Neural cell (in vitro differentiated cells): ENCODE measurements at regions not wholly inside any gene's neighbourhood (a gene's known extent, or its start where the extent isn't known, plus 50 kb on each side); places are given as distances from the start of the nearest gene placed in this dataset.

Experiments used
- H2AFZ ChIP-seq: fragments of 200-600, 300-800 bp; sonication (generic), shearing (Covaris generic); 2 replicates; pipeline ENCODE4 v1.6.0; 2014; ENCODE audit warnings: low read depth, mild to moderate bottlenecking, antibody characterized with exemption, low read length, moderate library complexity
- H3F3A ChIP-seq: fragments of 200-600 bp; shearing (Covaris generic); 2 replicates; pipeline ENCODE4 v1.6.1; 2016; ENCODE audit warnings: mild to moderate bottlenecking, moderate library complexity, mixed read lengths, antibody characterized with exemption, low read length; ENCODE audit not compliant: insufficient read depth, poor library complexity, severe bottlenecking
- H3K27ac ChIP-seq: fragments of 200-600, 300-800 bp; sonication (generic), shearing (Covaris generic); 2 replicates; pipeline ENCODE4 v1.5.1; 2014; ENCODE audit warnings: mild to moderate bottlenecking, low read length, moderate library complexity
- H3K27me3 ChIP-seq: fragments of 300-800, 200-600 bp; sonication (generic), shearing (Covaris generic); 2 replicates; pipeline ENCODE4 v1.6.0; 2014; ENCODE audit warnings: mild to moderate bottlenecking, low read depth, low read length, moderate library complexity; ENCODE audit not compliant: insufficient read depth
- H3K36me3 ChIP-seq: fragments of 300-800, 200-600 bp; sonication (generic), shearing (Covaris generic); 2 replicates; pipeline ENCODE4 v1.5.1; 2014; ENCODE audit warnings: mild to moderate bottlenecking, antibody characterized with exemption, low read length, moderate library complexity; ENCODE audit not compliant: insufficient read depth
- H3K4me2 ChIP-seq: fragments of 300-800, 200-600 bp; sonication (generic), shearing (Covaris generic); 2 replicates; pipeline ENCODE4 v1.6.0; 2014; ENCODE audit warnings: mild to moderate bottlenecking, low read length
- H3K4me3 ChIP-seq: fragments of 300-800, 200-600 bp; sonication (generic), shearing (Covaris generic); 2 replicates; pipeline ENCODE4 v1.5.1; 2014; ENCODE audit warnings: mild to moderate bottlenecking, low read length, moderate library complexity
- H3K79me2 ChIP-seq: fragments of 200-600 bp; shearing (Covaris generic); replicated peaks from 2 replicates; pipeline ENCODE4 v1.6.0; 2014; ENCODE audit warnings: mild to moderate bottlenecking, low read length, moderate library complexity; ENCODE audit not compliant: insufficient read depth
- H3K9ac ChIP-seq: fragments of 300-800, 200-600 bp; sonication (generic), shearing (Covaris generic); 2 replicates; pipeline ENCODE4 v1.6.1; 2016; ENCODE audit warnings: mild to moderate bottlenecking, low read length, mixed read lengths
- H3K9me2 ChIP-seq: fragments of 200-600 bp; shearing (Covaris generic); 2 replicates; pipeline ENCODE4 v1.6.1; 2016; ENCODE audit warnings: mild to moderate bottlenecking, low read length, mixed read lengths; ENCODE audit not compliant: insufficient read depth
- H3K9me3 ChIP-seq: fragments of 200-600, 300-800 bp; sonication (generic), shearing (Covaris generic); 2 replicates; pipeline ENCODE4 v1.6.1; 2016; ENCODE audit warnings: mild to moderate bottlenecking, mixed run types, low read length, moderate library complexity, mixed read lengths
- H4K20me1 ChIP-seq: fragments of 200-600 bp; shearing (Covaris generic); 2 replicates; pipeline ENCODE4 v1.6.1; 2016; ENCODE audit warnings: mild to moderate bottlenecking, mixed run types; ENCODE audit not compliant: insufficient read depth
- EP300 ChIP-seq: fragments of 450-650 bp; conservative IDR thresholded peaks from 2 replicates; pipeline ENCODE4 v1.6.1; 2014; ENCODE audit warnings: antibody characterized with exemption, mild to moderate bottlenecking, moderate library complexity; ENCODE audit not compliant: poor library complexity, severe bottlenecking
- EZH2 ChIP-seq: fragments of 200-600, 300-800 bp; shearing (Covaris generic), sonication (generic); IDR thresholded peaks from 2 replicates; pipeline ENCODE4 v1.6.1; 2014; ENCODE audit warnings: antibody characterized with exemption, low read length, borderline replicate concordance, mild to moderate bottlenecking; ENCODE audit not compliant: insufficient read depth, poor library complexity, severe bottlenecking
- MXI1 ChIP-seq: fragments of 450-650 bp; conservative IDR thresholded peaks from 2 replicates; pipeline ENCODE4 v1.6.1; 2014; ENCODE audit warnings: antibody characterized with exemption, mild to moderate bottlenecking; ENCODE audit not compliant: poor library complexity, severe bottlenecking
- POLR2AphosphoS5 ChIP-seq: IDR thresholded peaks from 2 replicates; pipeline ENCODE4 v1.6.1; 2012
- RAD21 ChIP-seq: fragments of 450-650 bp; conservative IDR thresholded peaks from 2 replicates; pipeline ENCODE4 v1.6.1; 2014; ENCODE audit warnings: antibody characterized with exemption, mild to moderate bottlenecking, moderate library complexity
- SMC3 ChIP-seq: fragments of 450-650 bp; conservative IDR thresholded peaks from 2 replicates; pipeline ENCODE4 v1.6.1; 2014; ENCODE audit warnings: antibody characterized with exemption, mild to moderate bottlenecking, moderate library complexity; ENCODE audit not compliant: poor library complexity
- TAF1 ChIP-seq: IDR thresholded peaks from 2 replicates; pipeline ENCODE4 v1.6.1; 2012; ENCODE audit warnings: low read depth
- TF ChIP-seq, protein P1 (sequence below): fragments of 450-650 bp; IDR thresholded peaks from 2 replicates; pipeline ENCODE4 v1.5.1; 2014; ENCODE audit warnings: antibody characterized with exemption, mild to moderate bottlenecking, moderate library complexity; ENCODE audit not compliant: poor library complexity, severe bottlenecking
- TF ChIP-seq, protein P2 (sequence below): IDR thresholded peaks from 2 replicates; pipeline ENCODE4 v1.6.1; 2012; ENCODE audit warnings: borderline replicate concordance

DNA sequence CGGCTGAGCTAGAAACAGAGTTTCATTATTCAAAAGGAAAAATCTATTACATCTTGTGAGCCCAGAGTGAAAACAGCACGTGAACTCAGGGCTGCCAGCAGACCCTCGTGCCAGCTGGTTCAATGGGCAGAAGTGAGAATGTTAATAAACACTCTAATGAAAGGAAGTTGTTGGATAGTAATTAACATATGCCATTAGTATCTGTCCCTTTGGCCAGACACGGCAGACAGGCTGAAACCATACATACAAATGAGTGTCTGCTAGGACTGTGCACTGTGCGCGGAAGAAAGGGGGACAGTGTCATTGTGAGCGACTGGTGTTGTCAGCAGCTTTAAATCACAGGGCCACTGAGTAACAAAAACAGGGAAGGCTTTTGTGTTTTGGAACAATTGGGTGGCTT lies 121.9 kb upstream of the TSC22D1 start:
- Histone ChIP-seq H2AFZ (no peak overlapping the region), H3K4me2 (no peak overlapping the region), H3K27ac (no peak overlapping the region), H3K4me3 (no peak overlapping the region), H3F3A (no peaks in the 10 kb centered on the region), H3K27me3 (no peaks in the 10 kb centered on the region), H4K20me1 (no peaks in the 10 kb centered on the region), H3K9me3 (no peaks in the 10 kb centered on the region), H3K9ac (no peak overlapping the region), H3K36me3 (no peaks in the 10 kb centered on the region), H3K79me2 (no peaks in the 10 kb centered on the region), H3K9me2 (no peaks in the 10 kb centered on the region)
- TF ChIP-seq EZH2 (no peak), TAF1 (no peak), EP300 (no peak), MXI1 (no peak), POLR2AphosphoS5 (no peak)
- TF ChIP-seq, protein P1, sequence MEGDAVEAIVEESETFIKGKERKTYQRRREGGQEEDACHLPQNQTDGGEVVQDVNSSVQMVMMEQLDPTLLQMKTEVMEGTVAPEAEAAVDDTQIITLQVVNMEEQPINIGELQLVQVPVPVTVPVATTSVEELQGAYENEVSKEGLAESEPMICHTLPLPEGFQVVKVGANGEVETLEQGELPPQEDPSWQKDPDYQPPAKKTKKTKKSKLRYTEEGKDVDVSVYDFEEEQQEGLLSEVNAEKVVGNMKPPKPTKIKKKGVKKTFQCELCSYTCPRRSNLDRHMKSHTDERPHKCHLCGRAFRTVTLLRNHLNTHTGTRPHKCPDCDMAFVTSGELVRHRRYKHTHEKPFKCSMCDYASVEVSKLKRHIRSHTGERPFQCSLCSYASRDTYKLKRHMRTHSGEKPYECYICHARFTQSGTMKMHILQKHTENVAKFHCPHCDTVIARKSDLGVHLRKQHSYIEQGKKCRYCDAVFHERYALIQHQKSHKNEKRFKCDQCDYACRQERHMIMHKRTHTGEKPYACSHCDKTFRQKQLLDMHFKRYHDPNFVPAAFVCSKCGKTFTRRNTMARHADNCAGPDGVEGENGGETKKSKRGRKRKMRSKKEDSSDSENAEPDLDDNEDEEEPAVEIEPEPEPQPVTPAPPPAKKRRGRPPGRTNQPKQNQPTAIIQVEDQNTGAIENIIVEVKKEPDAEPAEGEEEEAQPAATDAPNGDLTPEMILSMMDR: no peak

DNA sequence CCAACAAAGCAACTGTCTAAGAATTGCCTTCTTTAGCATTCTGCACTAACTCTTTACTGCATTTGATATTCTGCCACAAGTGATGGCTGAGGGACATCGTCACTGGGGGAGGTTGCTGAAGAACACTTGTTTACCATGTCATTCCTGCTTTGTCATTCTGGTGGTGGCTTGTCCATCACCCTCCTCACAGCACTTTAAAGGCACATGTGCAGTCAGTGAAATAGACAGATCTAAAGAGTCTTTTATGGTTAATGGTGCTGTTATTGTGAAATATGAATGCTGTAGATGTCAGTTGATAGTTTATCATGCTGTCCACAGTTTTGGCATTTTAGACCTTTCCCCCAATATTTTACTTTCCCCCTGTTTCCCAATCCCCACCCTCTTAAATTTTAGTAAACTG lies 120.9 kb upstream of the TSC22D1 start:
- TF ChIP-seq POLR2AphosphoS5: no peak
- TF ChIP-seq MXI1: no peak
- TF ChIP-seq EP300: peak; percentile 28
- TF ChIP-seq TAF1: no peak
- no peak for TF ChIP-seq EZH2
- no peak for TF ChIP-seq RAD21
- TF ChIP-seq SMC3: no peak
- TF ChIP-seq, protein P1: no peak
- TF ChIP-seq, protein P2, sequence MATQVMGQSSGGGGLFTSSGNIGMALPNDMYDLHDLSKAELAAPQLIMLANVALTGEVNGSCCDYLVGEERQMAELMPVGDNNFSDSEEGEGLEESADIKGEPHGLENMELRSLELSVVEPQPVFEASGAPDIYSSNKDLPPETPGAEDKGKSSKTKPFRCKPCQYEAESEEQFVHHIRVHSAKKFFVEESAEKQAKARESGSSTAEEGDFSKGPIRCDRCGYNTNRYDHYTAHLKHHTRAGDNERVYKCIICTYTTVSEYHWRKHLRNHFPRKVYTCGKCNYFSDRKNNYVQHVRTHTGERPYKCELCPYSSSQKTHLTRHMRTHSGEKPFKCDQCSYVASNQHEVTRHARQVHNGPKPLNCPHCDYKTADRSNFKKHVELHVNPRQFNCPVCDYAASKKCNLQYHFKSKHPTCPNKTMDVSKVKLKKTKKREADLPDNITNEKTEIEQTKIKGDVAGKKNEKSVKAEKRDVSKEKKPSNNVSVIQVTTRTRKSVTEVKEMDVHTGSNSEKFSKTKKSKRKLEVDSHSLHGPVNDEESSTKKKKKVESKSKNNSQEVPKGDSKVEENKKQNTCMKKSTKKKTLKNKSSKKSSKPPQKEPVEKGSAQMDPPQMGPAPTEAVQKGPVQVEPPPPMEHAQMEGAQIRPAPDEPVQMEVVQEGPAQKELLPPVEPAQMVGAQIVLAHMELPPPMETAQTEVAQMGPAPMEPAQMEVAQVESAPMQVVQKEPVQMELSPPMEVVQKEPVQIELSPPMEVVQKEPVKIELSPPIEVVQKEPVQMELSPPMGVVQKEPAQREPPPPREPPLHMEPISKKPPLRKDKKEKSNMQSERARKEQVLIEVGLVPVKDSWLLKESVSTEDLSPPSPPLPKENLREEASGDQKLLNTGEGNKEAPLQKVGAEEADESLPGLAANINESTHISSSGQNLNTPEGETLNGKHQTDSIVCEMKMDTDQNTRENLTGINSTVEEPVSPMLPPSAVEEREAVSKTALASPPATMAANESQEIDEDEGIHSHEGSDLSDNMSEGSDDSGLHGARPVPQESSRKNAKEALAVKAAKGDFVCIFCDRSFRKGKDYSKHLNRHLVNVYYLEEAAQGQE: no peak

More for the DNA sequence above, 120.9 kb upstream of the TSC22D1 start:
- Histone ChIP-seq H4K20me1 (no peaks in the 10 kb centered on the region), H3K9me2 (no peaks in the 10 kb centered on the region), H3K79me2 (no peaks in the 10 kb centered on the region), H3K9ac (no peak overlapping the region), H3K27me3 (no peaks in the 10 kb centered on the region), H3K36me3 (no peaks in the 10 kb centered on the region), H3K4me3 (no peak overlapping the region), H3K27ac (no peak overlapping the region), H3K9me3 (no peaks in the 10 kb centered on the region), H3F3A (no peaks in the 10 kb centered on the region), H3K4me2 (no peak overlapping the region), H2AFZ (no peak overlapping the region)
